NCI-H128 (cell line): ENCODE measurements at regions not wholly inside any gene's neighbourhood (a gene's known extent, or its start where the extent isn't known, plus 50 kb on each side); places are given as distances from the start of the nearest gene placed in this dataset.
"Not testable (repeated sequence)": the region's sequence is repeated elsewhere in the genome, so short reads cannot be mapped to it uniquely, and the experiment has no call there.

Experiments
- DNase-seq: peaks from one replicate; lab custom pipeline; 2025; ENCODE audit not compliant: unreplicated experiment; lab: John Stamatoyannopoulos, UW

GRCh38 chr2:76050196-76050595 is 339.5 kb upstream of the GCFC2 start:
- DNase-seq: no peak

- DNase-seq: no peak
Observed at GRCh38 chr2:76044701-76045100, 334.0 kb upstream of the GCFC2 start.

GRCh38 chr2:76039505-76039904 is 328.8 kb upstream of the GCFC2 start:
- DNase-seq: no peak

- no peak for DNase-seq
Observed at GRCh38 chr2:76027761-76028160, 317.0 kb upstream of the GCFC2 start.

GRCh38 chr2:76019128-76019527 is 308.4 kb upstream of the GCFC2 start:
- no peak for DNase-seq

- no peak for DNase-seq
Observed at GRCh38 chr2:76009484-76009883, 298.8 kb upstream of the GCFC2 start.

- no peak for DNase-seq
Observed at GRCh38 chr2:76008001-76008702, 297.4 kb upstream of the GCFC2 start.

GRCh38 chr2:76000425-76000824 is 289.7 kb upstream of the GCFC2 start:
- DNase-seq: no peak

- no peak for DNase-seq
Observed at GRCh38 chr2:75998451-75998850, 287.7 kb upstream of the GCFC2 start.

- no peak for DNase-seq
Observed at GRCh38 chr2:75994759-75995158, 284.0 kb upstream of the GCFC2 start.

GRCh38 chr2:75988622-75989021 is 277.9 kb upstream of the GCFC2 start:
- DNase-seq: not testable (repeated sequence)

GRCh38 chr2:75986617-75987016 is 275.9 kb upstream of the GCFC2 start:
- no peak for DNase-seq

- DNase-seq: no peak
Observed at GRCh38 chr2:75982719-75983118, 272.0 kb upstream of the GCFC2 start.

GRCh38 chr2:75964646-75965045 is 253.9 kb upstream of the GCFC2 start:
- no peak for DNase-seq

GRCh38 chr2:75960472-75961009 is 249.8 kb upstream of the GCFC2 start:
- DNase-seq: no peak

- no peak for DNase-seq
Observed at GRCh38 chr2:75959724-75960471, 249.2 kb upstream of the GCFC2 start.

- DNase-seq: no peak
Observed at GRCh38 chr2:75954761-75955160, 244.0 kb upstream of the GCFC2 start.

- DNase-seq: no peak
Observed at GRCh38 chr2:75952173-75952572, 241.5 kb upstream of the GCFC2 start.

GRCh38 chr2:75949385-75950030 is 238.8 kb upstream of the GCFC2 start:
- DNase-seq: no peak

- no peak for DNase-seq
Observed at GRCh38 chr2:75936311-75936710, 225.6 kb upstream of the GCFC2 start.

GRCh38 chr2:75932996-75933395 is 222.3 kb upstream of the GCFC2 start:
- no peak for DNase-seq

GRCh38 chr2:75928093-75928492 is 217.4 kb upstream of the GCFC2 start:
- no peak for DNase-seq
